22Rv1 (cell line): ENCODE measurements at regions not wholly inside any gene's neighbourhood (a gene's known extent, or its start where the extent isn't known, plus 50 kb on each side); places are given as distances from the start of the nearest gene placed in this dataset.

Experiments
- H3K27ac ChIP-seq: fragments of 450-650 bp; 2 replicates; pipeline ENCODE4 v1.5.1; 2017
- CTCF ChIP-seq: fragments of 450-650 bp; IDR thresholded peaks from 2 replicates; pipeline ENCODE4 v1.5.1; 2017; ENCODE audit warnings: mild to moderate bottlenecking
- ZFX ChIP-seq: fragments of 450-650 bp; IDR thresholded peaks from 2 replicates; pipeline ENCODE4 v1.6.1; 2017; ENCODE audit warnings: antibody characterized with exemption, borderline replicate concordance

GRCh38 chr11:25859776-25860175 is 472.2 kb upstream of the ANO3 start:
- TF ChIP-seq CTCF (no peak), ZFX (no peak)

GRCh38 chr11:25860677-25861450 is 471.1 kb upstream of the ANO3 start:
- H3K27ac ChIP-seq, result no peak overlapping the region
- TF ChIP-seq ZFX (no peak), CTCF (no peak)

More at GRCh38 chr11:25859776-25860175, 472.2 kb upstream of the ANO3 start:
- H3K27ac ChIP-seq, result no peak overlapping the region

- no peak overlapping the region for H3K27ac ChIP-seq
- no peak for TF ChIP-seq ZFX
- TF ChIP-seq CTCF, result no peak
Measured at GRCh38 chr11:25862159-25862558, 469.8 kb upstream of the ANO3 start.

- TF ChIP-seq CTCF (no peak), ZFX (no peak)
- no peak overlapping the region for H3K27ac ChIP-seq
Measured at GRCh38 chr11:25863986-25864385, 467.9 kb upstream of the ANO3 start.

GRCh38 chr11:25876456-25876965 is 455.4 kb upstream of the ANO3 start:
- TF ChIP-seq ZFX (no peak), CTCF (no peak)
- H3K27ac ChIP-seq, result no peak overlapping the region

- no peak overlapping the region for H3K27ac ChIP-seq
- TF ChIP-seq ZFX, result no peak
- no peak for TF ChIP-seq CTCF
Measured at GRCh38 chr11:25886036-25886435, 445.9 kb upstream of the ANO3 start.

GRCh38 chr11:25890626-25891260 is 441.2 kb upstream of the ANO3 start:
- no peak for TF ChIP-seq CTCF
- no peak for TF ChIP-seq ZFX
- no peak overlapping the region for H3K27ac ChIP-seq
